T-helper 2 cell treated with Interferon-gamma antibody and Interleukin-4, amounts not matched to agents 100 ng/mL and 5 ng/mL, for 36 hours (primary cell): ENCODE measurements at regions not wholly inside any gene's neighbourhood (a gene's known extent, or its start where the extent isn't known, plus 50 kb on each side); places are given as distances from the start of the nearest gene placed in this dataset.

Experiments
- intact Hi-C: fragments of 100-400 bp; cut with micrococcal nuclease; formaldehyde crosslinking; loops from one replicate; pipeline ENCODE4 v1.15.1; 2023

GRCh38 chr2:220104871-220105351 lies 477.5 kb downstream of the SLC4A3 start:
- intact Hi-C loops, result no loop called here

DNA sequence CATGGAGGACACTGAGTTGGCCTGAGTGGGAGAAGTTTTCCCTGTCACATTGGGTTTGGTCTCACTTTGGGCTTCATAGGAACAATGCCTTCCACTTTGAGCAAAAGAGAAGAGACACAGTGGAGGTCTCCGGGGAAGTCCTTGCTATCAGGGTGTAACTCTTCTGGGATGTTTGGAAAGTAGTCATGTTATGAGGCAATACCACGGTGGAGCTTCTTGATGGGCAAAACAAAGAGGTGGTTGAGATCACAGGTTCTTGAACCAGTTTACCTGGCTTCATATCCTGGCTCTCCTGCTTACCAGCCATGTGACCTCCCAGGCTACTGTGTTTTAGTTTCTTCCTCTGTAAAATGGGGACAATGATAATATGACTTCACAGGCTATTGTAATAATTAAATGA lies 478.6 kb downstream of the SLC4A3 start:
- intact Hi-C loops, result no loop called here

DNA sequence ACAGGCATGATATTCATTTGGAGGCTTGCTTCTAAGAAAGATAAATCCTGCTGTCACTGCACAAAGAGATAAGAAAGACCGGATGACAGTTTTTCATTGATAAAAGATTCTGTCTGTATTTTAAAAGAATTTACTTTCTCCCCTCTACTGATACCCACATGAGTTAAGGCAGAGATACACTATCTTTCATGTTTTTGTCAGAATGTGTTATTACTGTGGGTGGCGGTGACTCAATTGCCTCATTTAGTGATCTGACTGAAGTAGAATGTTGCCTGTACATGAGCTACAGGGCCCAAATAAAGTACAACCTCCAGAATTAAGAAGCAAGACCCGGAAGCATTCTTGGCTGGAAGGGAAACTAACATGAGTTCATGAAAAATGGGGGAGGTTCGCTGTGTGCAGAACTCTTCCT lies 480.0 kb downstream of the SLC4A3 start:
- intact Hi-C loops, result no loop called here

DNA sequence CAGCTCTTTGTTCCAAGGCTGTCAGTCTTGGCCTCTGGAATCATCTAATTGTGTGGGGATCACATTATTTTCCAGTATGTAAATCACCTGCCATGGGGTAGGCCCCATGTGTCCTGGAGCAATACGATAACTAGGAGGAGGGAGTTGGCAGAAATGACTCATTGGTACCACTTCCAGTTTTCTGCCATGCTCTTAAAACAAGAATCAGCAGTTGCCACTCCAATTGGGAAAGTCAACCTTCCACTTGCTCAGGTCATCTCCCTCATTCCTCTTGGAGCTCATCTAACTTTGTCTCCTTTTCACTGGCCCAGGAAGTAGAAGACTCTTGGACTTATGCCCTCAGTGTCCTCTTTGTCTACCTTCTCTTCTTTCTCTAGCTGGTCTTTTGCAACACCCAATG lies 487.0 kb downstream of the SLC4A3 start:
- intact Hi-C loops, result no loop called here

DNA sequence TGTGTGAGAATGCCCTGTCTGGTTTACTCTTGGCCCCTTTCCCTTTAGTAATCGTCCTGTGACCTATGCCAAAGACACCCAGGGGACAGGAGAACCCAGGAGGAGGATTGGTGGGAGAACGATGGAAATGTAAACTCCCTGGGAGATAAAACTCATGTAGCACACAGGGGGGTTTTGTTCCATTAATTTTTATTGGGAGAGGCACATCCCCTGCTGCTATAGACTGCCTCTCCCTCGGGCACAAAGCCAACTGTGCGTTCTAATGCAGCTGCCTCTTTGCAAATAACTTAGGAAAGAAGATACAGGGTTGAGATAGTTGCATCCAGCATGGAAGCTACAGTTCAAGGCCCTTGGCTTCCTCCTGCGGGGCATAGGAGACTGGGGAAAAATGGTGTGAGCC lies 489.6 kb downstream of the SLC4A3 start:
- intact Hi-C loops, result no loop called here

- intact Hi-C loops, result no loop called here
These were observed 492.6 kb downstream of the SLC4A3 start for GRCh38 chr2:220120041-220120440.

GRCh38 chr2:220123751-220124150 lies 496.3 kb downstream of the SLC4A3 start:
- intact Hi-C loops, result no loop called here

- intact Hi-C loops, result no loop called here
These were observed 498.1 kb downstream of the SLC4A3 start for GRCh38 chr2:220125551-220125950.

- intact Hi-C loops, result no loop called here
These were observed 499.9 kb downstream of the SLC4A3 start for GRCh38 chr2:220127311-220127710.

- intact Hi-C loops, result no loop called here
These were observed 500.4 kb downstream of the SLC4A3 start for GRCh38 chr2:220127876-220128275.

- intact Hi-C loops, result no loop called here
These were observed 502.0 kb downstream of the SLC4A3 start for GRCh38 chr2:220129391-220129790.

DNA sequence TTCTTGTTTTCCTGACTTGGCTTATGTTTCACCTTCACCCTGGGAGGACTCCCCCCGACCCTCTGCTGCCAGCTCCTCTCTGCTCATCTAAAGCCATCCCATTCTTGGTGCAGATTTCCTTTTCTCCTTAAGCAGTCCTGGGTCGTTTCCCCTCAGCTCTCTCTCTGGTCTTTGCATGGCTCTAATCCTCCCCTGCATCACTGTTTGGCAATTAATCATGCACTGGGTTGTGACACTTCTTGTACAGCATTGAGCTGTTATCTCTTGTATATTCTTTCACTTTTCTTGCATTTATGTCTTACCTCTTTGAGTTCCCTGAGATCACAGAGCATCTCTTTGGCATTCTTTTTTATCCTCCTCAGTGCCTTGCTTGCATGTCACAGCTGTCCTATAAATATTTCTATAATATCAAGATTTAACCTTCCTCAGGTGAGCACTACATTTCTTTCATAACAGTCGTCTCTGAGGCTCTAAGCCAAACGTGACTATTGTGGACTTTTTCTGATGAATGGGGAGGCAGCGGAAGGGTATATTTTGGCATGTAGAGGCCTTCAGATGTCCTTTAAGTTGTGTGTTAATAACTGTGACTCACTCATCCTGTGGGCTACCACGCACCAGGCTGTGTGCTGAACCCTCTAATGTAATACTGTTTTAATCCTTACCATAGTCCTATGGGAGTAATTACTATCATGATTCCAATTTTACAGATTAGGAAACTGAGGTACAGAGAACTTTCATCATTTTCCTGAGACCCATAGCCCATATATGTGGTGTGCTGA lies 507.5 kb downstream of the SLC4A3 start:
- intact Hi-C loops, result no loop called here

DNA sequence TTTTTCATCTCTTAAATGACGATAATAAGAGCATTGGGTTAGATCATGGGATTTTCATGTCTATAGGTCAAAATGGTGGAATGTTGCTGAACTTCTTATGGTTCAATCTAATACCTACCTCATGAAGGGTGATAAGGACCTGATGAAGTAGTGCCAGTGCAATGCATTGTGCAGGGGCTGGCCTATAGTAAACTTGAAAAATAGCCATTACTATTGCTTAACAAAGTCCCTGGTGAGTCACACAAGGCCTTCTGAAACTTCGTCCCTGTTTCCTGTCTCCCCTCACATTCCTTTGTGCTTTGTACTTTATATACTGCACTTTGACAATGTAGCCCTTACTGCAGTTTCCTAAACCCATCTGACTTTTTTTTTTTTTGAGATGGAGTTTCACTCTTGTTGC lies 515.9 kb downstream of the SLC4A3 start:
- intact Hi-C loops, result no loop called here

DNA sequence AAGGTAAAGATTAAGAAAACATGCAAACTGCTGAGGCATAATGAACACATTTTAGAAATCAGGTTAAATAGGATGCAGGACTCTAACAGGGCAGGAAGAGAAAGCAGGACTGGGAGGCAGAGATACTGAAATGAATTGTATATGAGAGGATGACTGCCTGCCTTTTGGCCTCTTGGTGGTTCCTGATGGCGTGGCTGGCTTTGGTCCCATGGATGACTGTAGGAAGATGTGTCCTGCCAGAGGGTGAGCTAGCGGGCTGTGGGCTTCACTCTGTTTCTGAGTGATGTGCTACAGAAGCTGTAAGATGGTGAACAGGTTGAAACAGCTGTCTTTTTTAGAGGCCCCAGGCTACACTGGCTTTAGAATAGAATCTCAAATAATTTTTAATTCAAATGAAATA lies 517.0 kb downstream of the SLC4A3 start:
- intact Hi-C loops, result no loop called here

DNA sequence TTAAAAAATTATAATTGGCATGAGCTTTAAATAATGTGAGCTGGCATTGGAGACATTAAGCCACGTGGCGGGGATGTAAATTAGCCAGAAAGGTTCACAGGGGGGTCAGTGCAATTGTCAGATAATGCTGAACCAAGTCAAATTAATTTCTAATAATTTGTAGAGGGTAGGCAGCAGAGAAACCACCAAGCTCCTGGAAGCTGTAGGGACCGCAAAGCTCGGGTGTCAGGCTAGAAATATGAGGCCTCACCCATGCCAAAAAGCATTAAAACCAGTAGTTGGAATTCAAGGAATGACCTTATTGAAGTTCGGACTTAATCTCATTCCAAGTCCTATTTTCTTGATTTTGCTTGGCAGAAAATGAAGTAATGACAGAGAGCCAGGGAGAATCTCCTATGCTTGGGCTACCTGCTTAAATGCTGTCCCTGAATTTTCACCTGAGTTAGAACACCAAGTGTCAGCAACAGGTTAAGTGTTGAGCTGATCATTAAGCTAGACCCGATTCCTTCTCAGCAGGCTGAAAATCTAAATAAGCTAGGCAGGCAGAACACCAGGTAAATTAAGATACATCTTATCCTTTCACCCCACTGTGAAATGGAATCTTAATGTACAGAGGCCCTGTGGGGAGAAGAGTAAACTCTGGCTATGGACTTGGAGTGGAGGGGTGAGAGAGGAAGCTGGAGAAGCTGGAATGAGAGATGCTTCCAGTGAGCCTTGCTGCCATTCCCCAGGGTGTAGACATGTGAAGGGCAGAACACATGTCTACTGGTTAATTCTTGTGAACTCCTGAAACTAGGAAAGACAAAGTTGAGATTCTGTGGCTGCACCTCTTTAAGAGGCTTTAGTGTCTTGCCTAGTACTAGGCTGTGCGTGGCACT lies 520.0 kb downstream of the SLC4A3 start:
- intact Hi-C loops, result no loop called here

GRCh38 chr2:220148471-220149248 lies 521.2 kb downstream of the SLC4A3 start:
- intact Hi-C loops, result no loop called here

DNA sequence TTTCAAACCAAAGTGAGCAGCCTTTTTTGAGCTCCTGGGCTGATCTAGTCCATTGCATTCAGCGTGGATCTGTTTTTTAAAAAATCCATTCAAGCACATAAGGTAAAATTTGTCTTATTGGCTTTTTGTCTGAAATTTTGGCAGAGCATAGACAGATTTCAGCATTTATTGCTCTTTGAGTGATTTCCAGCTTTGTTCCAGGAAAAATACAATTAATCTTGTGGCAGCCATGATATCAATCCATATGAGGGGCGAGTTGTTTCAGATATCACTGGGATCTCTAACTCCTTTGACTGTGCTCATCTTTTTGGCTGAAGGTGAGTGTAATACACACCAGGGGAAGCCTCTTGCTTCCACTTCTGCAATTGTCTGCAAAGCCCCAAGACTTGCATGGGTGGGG lies 523.9 kb downstream of the SLC4A3 start:
- intact Hi-C loops, result no loop called here

GRCh38 chr2:220152281-220152935 lies 525.0 kb downstream of the SLC4A3 start:
- intact Hi-C loops, result no loop called here

DNA sequence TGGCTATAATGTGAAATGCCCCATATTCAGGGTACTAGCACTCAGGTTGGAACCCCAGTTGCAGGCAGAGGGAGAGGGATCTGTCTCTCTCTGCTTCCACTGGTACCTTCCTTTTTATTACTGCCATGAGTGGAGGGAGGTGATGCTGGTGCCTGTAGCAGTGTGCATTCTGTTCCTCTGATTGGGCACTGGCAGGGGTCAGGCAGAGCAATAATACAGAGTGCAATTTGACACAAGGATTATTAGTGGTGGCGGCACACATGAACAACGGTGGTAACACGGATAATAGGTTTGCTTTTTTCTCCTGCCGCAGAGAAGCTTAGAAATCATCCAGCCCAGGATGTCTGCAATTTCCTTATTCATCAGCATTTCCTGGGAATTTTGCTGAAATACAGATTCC lies 525.7 kb downstream of the SLC4A3 start:
- intact Hi-C loops, result no loop called here

- intact Hi-C loops, result no loop called here
These were observed 526.9 kb downstream of the SLC4A3 start for GRCh38 chr2:220154304-220154703.

DNA sequence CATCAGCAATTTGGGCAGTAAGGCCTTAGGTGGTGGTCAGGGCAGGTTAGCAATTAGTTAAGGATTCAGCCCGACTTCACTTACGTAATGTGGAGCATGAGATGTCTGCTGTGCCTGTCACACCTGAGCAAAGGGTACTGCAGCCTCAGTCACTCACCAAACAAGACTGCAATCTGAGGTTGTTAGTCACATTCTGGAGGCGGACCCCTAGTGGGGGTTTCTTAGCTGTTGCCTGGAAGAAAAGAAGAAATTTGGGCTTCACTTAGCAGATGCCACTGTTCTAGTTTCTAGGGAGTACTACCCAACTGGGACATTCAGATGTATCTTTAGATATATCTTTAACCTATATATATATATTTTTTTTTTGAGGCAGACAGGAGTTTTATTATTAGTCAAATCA lies 529.9 kb downstream of the SLC4A3 start:
- intact Hi-C loops, result no loop called here
